ENCODE measurements at regions not wholly inside any gene's neighbourhood (a gene's known extent, or its start where the extent isn't known, plus 50 kb on each side); places are given as distances from the start of the nearest gene placed in this dataset.
"Not testable (repeated sequence)": the region's sequence is repeated elsewhere in the genome, so short reads cannot be mapped to it uniquely, and the experiment has no call there.

DNA sequence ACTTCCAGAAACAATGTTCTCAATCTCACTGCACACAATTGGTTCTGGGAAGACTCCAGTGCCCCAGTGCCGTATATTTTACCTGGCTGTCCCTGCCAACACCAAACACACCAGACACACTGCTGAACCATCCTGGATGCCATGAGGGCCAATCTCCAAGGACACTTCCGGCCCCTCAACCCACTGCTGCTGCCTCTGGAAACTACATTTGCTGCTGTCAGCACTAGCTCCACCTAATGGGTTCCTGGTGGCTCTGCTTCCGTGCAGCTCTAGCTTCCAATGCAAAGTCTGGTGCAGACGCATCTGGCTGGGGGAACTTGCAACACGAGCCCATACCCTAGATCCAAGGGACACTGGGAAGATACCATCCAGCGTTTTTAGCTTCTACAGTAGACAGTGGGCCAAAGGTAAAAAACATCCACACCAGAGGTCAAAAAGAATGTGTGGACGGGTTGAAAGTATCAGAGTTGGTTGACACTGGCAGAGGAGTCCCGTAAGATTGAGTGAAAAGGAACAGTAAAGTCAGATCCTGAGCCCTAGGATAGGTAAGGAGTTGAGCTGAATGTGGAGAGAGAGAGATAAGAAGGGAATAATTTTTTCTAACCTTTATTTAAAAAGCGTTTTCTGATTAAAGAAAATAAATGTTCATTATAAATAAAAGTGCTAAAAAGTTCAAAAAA lies 99.7 kb upstream of the KIF2A start:
- DNase-seq (ENCODE audit: low read depth in 2 of 2, low spot score in 1 of 2): no peak

DNA sequence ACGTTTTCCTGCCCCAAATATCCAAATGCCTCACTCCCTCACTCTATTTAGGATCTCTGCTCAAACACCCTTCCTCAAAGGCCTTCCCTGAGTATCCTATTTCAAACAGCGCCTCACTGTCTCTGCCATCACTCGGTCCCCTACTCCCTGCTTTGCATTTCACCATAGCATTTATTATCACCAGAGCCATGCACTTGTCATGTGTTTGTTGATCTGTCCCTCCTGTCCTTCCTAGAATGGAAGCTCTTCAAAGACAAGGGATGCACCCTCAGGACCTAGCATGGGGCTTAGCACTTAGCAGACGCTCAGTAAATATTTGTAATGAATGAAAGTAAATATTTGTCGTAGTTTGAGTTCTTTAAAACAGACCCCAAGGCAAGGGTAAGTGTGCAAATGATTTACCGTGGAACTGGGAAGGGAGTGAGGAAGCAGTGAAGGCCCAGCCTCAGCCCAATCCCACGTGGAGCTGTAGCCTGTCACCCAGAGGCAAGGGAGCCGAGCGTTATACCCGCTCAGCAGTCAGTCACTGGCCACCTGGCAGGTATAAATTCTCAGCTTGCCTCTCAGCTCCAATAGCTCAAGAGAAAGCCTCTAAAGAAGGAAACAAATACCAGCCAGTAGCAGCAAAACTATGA lies 97.7 kb upstream of the KIF2A start:
- DNase-seq (ENCODE audit: low read depth in 2 of 2, low spot score in 1 of 2): no peak

DNA sequence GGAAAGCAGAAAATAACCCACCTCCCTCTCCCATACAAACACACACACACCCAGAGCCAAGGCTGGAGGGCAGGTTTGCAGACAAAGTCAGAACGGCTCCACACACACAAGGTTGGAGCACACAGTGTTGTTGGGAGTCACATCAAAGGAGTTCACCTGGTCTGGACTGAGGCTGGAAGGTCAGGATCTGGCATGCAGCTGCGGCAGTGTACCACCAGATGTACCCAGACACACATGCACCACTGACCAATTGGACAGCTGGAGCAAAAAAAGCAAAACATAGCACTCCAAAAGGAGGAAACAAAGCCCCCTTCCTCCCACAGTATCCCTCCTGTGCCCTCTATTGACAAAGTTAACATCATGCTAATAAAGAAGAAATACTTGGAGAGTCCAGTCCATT lies 94.6 kb upstream of the KIF2A start:
- no peak for DNase-seq (ENCODE audit: low read depth in 2 of 2, low spot score in 1 of 2)

DNA sequence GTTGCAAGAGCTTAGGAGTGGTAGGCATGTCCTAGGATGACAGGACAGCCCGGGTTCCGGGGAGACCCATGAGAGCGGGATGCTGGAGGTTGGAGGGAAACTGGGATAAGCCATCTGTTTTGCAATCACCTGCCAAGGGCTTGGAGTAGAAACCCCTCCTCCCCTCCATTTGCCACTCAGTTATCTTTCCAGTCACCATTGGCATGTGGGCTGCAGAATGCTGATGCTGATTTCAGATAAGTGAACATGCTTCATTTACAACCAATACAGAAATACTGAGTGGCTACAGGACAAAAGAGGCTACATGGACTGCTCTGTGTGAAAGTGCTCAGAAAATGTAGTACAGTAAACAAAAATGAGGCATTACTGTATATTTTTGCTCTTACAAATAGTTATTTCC lies 93.4 kb upstream of the KIF2A start:
- no peak for DNase-seq (ENCODE audit: low read depth in 2 of 2, low spot score in 1 of 2)

DNA sequence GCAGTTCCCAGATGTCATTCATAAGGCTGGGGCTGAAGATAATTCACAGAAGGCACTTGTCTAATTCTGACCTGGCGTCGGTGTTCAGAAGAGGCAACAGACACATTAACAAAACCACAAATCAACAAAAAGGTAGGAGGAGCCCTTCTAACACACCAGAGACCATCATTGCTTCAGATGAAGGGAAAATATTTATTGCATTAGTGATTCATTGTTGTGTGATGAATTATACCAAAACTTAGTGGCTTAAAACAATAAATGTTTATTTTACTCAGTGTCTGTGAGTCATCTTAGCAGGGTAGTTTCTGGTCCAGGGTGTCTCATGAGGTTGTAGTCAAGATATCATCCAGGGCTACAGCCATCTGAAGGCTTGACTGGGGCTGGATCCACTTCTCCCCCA lies 91.3 kb upstream of the KIF2A start:
- no peak for DNase-seq (ENCODE audit: low read depth in 2 of 2, low spot score in 1 of 2)

DNA sequence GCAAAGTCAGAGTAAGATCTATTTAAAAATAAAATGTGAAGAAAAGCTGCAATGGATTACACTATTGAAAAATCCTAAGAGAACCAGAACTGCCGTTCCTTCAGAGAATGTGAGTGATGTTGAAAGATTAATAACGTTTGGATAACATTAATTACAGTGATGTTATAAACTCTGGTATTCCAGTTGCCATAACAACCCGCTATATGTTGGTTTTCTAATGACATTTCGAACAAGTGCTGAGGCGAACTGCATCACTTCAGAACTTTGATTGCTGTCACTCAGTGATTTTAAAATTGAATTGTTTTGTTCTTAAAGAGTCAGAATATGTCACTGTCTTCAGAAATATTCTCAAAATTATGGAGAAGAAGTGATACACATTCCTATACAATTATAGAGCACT lies 89.4 kb upstream of the KIF2A start:
- not testable (repeated sequence) for DNase-seq (ENCODE audit: low read depth in 2 of 2, low spot score in 1 of 2)

DNA sequence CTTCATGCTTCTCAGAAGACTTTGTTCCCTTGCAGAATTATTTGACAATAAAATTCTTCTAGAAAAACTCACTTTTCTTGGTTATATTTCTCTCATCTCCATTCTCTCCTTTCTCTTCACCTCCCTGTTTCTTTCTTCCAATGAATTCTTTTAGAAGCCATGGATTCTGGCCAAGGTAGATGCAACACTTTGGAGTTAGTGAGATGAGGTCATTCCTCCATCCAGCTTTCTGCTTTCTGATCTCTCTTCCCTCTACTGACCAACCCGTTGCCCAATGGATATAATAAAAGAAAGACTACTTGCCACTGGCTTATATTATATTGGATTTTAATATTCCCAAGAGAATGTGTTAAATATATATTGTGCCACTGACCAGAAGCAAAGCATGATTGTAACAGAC lies 88.9 kb upstream of the KIF2A start:
- not testable (repeated sequence) for DNase-seq (ENCODE audit: low read depth in 2 of 2, low spot score in 1 of 2)

DNA sequence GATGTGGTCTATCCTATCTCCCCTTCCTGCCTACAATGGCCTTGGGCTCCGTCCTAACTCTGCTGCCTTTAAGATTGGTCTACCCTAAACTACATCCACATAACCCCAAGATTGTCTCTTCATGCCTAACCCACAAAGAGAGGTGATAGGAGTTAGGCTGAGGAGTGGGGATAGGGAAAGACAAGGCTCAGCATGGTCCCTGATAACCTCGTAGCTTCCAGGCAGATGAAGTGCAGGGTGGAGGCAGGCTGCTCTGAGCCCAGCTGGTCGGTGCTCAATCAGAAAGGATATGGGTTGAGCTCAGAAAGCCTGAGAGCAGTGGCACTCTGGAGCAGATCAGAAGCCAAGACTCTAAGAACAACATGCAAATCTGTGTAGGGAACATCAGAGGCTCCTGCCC lies 87.1 kb upstream of the KIF2A start:
- not testable (repeated sequence) for DNase-seq (ENCODE audit: low read depth in 2 of 2, low spot score in 1 of 2)

DNA sequence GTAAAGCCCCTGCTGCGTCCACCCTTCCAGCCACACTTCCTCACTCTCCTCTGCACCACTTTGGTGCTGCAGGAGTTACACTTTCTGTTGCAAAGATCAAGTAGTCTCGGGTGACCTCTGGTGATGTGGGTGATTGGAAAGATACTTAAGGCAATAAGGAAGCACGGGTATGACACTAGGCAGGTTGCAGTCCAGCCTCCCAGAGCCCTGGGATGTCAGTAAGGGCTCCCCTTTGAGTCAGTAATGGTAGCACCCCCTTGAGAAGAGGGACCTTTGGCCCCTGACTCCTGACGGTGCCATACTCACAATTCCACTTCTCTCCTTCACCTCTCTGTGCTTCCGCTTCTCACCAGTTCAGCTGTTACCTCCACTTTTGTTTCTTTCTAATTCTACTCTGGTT lies 84.1 kb upstream of the KIF2A start:
- not testable (repeated sequence) for DNase-seq (ENCODE audit: low read depth in 2 of 2, low spot score in 1 of 2)

DNA sequence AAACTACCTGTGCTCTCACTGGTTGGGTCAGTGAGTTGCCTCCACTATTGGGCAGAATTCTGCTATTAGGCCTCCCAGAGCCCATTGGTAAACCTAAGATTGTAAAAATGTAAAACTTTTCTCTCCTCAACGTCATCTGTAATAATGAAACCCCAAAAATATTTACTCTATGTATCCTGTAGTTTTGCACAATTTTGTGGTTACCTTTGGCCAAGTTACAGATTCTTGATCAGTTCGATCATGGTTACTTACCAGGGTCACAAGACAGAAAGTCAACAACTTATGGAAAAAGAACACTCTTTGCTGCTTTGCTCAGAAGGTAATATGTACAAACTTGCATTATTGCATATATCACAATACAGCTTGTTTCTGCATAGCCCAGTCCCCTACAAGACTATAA lies 83.7 kb upstream of the KIF2A start:
- not testable (repeated sequence) for DNase-seq (ENCODE audit: low read depth in 2 of 2, low spot score in 1 of 2)

DNA sequence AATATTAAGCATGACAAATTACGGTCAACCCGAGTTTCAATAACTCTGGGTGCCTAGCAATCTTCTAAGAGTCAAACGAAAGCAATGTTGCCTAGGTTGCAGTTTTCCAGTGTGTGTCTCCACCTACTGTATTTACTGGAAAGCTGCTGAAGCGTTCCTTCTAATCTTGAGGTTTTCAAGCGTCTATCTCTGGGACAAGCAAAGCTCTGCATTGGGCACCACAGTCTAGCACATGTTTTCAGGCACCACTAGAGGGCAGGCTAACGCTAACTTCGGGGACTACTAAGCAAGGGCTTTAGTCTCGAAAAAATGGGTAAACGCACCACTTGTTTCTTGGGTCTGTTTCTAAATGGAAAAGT lies 82.7 kb upstream of the KIF2A start:
- peak; percentile 55 to 60 for DNase-seq (ENCODE audit: low read depth in 2 of 2, low spot score in 1 of 2)

DNA sequence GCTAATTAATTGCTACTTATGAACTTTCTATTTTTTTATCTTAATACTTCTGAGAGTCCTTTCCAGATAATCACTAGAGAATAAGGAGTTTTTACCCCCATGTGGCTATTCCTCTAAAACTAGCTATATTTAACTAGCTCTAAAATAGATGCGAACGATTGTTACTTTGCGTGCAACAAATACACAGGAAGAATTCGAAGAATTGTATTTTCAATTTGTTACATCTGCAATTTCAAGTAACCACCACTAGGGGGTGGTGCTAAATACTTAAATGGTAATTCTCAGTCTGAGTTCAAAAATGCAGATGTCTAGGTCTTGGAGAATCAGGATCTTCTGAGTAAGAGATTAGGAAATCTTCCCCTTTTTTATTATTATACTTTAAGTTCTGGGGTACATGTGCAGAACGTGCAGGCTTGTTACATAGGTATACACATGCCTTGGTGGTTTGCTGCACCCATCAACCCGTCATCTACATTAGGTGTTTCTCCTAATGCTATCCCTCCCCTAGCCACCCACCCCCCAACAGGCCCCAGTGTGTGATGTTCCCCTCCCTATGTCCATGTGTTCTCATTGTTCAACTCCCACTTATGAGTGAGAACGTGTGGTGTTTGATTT lies 80.9 kb upstream of the KIF2A start:
- not testable (repeated sequence) for DNase-seq (ENCODE audit: low read depth in 2 of 2, low spot score in 1 of 2)

DNA sequence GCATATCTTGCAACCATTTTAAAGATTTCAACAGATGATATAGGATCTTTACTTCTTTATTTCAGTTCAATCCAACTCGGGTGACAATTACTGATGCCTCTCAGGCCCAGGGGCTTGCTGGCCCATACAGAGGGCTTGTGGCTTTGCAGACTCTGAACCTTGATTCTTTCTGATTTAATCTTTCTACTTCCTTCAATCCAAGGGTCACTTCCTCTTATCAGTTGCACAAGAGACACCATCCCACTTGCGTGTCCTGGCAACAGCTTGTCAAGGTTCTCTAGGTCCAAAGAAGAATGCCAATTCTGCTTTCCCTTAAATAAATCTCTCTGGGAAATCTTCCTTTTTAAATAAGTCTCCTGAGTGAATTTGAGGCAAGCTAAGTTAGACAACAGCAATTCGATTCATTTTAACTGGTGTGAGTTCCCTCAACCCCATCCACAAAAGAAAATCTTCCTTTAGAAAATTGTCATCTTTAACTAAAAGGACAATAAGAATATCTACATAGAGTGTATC lies 75.1 kb upstream of the KIF2A start:
- DNase-seq (ENCODE audit: low read depth in 2 of 2, low spot score in 1 of 2): not testable (repeated sequence)

DNA sequence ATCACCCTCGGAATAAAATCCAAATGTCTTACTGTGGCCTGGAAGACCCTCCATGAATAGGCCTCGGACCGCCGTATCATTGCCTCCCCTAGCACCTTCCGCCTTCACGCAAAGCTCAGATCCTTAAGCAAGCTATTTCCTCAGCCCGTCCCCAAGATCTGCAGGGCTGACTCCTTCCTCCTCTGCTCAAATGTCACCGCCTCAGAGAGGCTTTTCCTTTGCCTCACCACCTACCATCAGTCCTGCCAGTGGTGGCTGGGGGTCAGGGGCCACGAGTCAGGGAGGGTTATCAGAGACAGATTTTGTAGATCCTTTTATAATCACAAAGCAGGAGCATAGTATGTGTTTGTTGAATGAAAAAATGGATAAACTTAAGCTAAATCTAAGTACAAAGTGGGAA lies 74.4 kb upstream of the KIF2A start:
- DNase-seq (ENCODE audit: low read depth in 2 of 2, low spot score in 1 of 2): no peak

DNA sequence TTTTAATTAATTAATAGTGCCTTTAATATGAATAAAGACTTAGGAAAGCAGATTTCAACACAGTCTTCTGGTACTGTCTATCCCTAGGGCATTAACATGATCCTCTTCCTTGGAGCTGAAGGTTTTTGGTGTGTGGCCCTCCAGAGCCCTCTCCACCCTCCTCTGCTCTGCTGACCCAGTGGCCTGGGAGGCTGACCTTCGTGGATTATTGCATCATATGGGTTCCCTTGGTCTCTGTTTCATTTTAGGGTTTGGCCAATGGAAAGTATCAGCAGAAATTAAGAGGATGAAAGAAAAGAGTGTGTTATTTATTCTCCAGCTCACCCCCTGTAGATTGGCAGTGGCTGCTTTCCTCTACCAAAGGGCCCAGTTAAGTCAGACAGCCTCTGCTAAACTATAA lies 73.8 kb upstream of the KIF2A start:
- not testable (repeated sequence) for DNase-seq (ENCODE audit: low read depth in 2 of 2, low spot score in 1 of 2)

DNA sequence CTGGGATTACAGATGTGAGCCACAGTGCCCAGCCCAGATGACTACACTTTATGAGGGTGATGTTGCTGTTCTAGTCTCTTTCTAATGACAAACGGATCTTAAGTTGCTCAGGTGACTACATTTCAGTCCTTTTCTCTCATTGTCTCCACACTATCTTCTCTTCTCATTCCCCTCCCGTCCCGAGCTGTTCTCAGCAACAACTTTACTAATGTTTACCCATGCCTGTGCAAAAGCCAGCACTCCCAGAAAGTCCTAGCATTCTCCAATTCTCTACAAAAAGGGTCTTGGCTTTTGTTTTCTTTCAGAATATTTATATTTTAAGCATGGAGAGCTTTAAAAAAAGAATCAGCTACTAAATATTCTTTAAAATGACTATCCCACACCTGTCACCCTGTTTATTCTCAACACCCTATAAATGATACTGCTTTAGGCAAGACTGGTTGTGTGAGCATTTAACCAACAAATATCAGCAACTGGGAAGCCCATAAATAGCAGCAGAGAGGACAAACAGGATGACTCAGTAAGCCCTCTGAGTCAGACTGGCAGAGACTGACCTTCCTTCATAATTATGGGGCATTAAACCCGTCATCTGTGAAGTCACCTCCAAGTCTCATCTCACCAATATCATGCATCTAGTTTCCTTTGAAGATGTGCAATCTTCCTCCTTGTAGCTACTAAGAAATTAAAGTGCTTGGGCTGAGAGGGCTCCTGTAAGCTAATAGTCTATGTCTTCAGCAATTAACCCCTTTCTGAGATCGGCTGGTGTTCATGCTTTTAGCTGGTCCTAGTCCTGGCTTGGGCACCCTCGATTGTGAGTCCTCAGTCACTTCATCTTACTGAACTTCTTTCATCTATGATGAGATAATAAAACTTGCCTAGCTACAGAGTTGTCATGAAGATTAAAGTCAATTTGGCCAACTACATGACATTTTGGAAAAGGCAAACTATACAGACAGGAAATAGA lies 72.6 kb upstream of the KIF2A start:
- not testable (repeated sequence) for DNase-seq (ENCODE audit: low read depth in 2 of 2, low spot score in 1 of 2)

DNA sequence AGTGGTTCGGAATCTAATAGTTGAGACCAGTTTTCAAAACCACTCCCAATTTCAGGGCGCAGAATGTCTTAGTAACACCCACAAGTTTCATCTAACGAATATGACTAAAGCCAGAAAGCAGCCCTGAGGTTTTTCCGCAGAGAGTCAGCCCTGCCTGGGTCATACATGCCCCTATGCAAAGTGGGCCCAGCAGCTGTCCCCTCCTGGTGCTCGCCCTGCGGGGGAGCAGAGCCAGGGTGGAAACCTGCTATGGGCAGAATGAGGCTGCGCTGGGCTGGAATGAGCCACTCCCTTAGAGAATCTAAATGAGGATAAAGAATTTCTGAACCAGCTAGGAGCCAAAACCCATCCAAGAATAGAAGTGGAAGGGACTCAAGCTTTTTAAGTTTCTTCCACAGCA lies 69.4 kb upstream of the KIF2A start:
- DNase-seq (ENCODE audit: low read depth in 2 of 2, low spot score in 1 of 2): not testable (repeated sequence)

DNA sequence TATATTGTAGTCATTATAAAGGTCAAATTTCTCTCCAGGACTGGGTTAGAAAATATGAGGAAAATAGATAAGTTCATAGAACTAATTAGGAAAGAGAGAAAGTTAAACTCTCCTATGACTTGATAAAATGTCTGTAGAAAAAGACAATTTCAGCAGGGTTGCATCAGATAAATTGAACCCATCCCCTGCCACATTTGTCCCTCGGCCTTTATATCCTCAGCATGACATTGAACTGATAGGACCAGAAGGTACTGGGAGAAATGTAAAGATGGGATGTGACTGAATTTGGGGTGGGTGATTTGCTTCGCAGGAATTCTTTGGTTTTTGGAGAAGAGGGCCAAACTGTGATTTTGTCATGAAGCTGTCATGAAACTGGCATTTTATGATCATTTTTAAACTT lies 68.1 kb upstream of the KIF2A start:
- not testable (repeated sequence) for DNase-seq (ENCODE audit: low read depth in 2 of 2, low spot score in 1 of 2)

DNA sequence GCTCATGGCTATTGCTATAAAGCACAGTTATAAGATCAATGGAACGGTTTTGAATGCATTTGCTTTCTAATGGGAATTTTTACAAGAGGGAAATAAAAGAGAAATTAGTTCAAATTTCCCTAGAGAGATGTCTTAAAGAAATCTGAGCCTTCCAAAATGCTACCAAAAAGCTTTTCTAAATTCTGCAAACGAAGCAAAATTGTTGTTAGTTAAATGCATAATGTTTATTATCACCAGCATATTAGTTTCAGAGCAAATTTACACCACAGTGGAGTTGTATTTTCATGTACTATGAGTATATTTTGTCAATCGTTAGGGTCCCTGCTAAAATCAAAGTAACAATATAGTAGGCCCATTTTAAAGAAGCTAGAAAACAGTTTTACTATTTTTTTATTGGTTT lies 67.4 kb upstream of the KIF2A start:
- DNase-seq (ENCODE audit: low read depth in 2 of 2, low spot score in 1 of 2): not testable (repeated sequence)

DNA sequence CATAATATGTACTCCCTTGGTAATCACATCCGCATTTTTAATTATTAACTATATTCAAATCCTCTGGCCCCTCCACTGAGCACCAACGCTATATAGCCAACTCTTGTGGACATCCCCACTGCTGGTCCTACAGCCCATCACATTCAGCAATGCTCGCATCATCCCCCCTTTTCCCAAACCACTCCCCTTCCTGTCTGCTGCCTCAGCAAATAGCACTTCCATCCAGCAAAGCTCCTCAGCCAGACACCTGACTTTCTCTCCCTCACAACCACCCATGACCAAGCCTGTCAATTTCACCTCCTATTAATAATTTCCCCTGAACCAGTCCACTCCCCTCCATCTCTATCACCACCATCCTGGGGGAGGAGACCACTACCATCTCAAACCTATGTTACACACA lies 65.5 kb upstream of the KIF2A start:
- not testable (repeated sequence) for DNase-seq (ENCODE audit: low read depth in 2 of 2, low spot score in 1 of 2)

DNA sequence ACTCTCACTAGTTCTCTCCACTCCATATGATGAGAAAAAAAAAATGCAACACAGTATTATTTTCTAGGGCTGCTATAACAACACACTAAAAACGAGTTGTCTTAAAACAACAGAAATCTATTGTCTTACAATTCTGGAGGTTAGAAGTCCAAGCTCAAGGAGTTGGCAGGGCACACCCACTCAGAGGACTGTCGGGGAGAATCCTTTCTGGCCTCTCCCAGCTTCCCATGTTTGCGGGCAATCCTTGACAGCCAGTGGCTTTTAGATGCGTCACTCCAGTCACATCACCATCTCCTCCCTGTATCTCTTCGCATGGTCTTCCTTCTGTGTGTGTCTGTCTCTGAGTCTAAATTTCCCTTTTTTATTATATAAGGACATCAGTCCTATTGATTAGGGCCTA lies 64.0 kb upstream of the KIF2A start:
- DNase-seq (ENCODE audit: low read depth in 2 of 2, low spot score in 1 of 2): not testable (repeated sequence)
